GM12892 (cell line): ENCODE measurements at regions not wholly inside any gene's neighbourhood (a gene's known extent, or its start where the extent isn't known, plus 50 kb on each side); places are given as distances from the start of the nearest gene placed in this dataset.

Experiments used
- DNase-seq: peaks from one replicate; pipeline ENCODE4 v3.0.0; 2011; ENCODE audit not compliant: insufficient read length
- FAIRE-seq: peaks from 2 replicates; lab custom pipeline; 2011; peaks lifted over from hg19 to GRCh38; lab: Jason Lieb, UNC
- POLR2A ChIP-seq: IDR thresholded peaks from 2 replicates; pipeline ENCODE4 v1.6.1; 2011; ENCODE audit warnings: low read depth, low read length, control low read depth
- POLR2AphosphoS5 ChIP-seq: IDR thresholded peaks from 2 replicates; pipeline ENCODE4 v1.6.1; 2011; ENCODE audit warnings: low read depth, low read length, control low read depth
- TAF1 ChIP-seq: IDR thresholded peaks from 2 replicates; pipeline ENCODE4 v1.6.1; 2011; ENCODE audit warnings: low read depth, mild to moderate bottlenecking, control low read depth, low read length, borderline replicate concordance

DNA sequence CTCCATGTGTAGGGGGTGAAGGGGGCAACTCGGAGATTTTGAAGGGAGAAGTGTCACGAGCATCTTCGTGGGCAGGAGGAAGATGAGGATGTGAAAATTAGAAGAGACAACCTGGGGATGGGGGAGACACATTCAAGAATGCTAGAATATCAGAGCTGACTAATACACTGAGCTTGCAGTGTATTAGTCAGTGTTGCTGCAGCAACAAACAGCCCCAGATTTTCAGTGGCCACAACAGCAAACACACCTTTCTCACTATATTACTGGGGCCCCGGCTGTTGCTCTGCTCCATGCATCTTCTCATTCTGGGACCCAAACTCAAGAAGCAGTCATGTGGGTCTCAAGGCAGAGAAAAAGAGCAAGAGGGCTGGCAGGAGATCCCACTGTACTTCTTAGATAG is 74.8 kb upstream of the SIM2 start:
- no peak for DNase-seq
- no peak for TF ChIP-seq POLR2A
- TF ChIP-seq POLR2AphosphoS5 = no peak
- no peak for TF ChIP-seq TAF1
- no peak for FAIRE-seq

DNA sequence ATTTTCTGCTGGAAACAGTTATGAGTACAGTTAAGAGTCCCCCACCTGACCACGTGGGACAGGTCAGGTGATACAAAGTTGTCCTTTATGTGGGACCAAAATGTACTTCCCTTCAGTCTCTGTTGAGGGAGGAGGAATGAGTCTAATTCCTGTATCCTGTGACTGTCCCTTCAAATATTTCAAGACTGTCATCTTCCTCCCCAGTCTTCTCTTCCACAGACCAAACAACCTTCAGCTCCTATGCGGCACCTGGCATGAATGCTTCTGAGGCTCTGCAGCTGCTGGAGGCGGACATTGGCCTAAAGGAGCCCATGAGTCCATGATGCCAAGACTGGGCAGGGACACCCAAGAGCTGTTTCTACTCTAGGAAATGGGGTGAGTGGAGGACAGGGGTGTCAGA is 72.1 kb upstream of the SIM2 start:
- DNase-seq (no peak), FAIRE-seq (no peak)
- TF ChIP-seq TAF1 = no peak
- no peak for TF ChIP-seq POLR2A
- no peak for TF ChIP-seq POLR2AphosphoS5

DNA sequence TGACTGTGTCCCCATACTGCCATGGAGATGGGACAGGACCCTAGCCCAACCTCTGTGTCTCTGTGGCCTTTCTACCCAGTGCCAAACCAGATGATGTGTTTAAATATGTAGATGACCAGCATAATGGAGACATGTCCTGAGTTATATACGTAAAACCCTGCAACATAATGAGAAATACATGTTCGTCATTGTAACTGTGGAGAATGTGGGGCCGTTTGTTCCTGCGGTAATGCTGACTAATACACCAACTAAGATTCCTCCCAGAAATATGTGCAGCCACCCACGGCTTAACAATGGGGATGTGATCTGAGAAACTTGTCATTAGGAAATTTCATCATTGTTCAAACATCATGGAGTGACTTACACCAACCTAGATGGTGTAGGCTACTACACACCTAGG is 71.7 kb upstream of the SIM2 start:
- DNase-seq (no peak), FAIRE-seq (no peak)
- TF ChIP-seq TAF1 = no peak
- TF ChIP-seq POLR2AphosphoS5 = no peak
- no peak for TF ChIP-seq POLR2A

DNA sequence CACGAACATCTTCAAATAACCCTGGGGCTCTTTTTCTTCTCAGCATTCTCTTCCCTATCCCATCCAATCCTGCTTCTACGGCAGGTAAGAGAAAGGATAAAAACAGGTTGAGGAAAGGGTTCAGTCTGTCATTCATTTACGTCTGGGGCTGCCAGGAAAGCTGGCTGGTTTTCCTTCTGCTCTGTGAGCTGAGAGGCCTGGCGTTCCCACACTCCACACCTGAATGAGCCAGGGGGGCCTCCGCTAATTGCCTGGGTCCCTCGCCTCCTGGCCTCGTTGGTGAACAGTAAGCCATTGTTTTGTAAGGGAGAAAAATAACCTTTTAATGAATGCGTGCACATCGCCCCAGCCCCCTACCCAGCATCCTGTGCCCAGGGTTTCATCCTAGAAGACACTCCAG is 70.8 kb upstream of the SIM2 start:
- DNase-seq (no peak), FAIRE-seq (no peak)
- TF ChIP-seq POLR2AphosphoS5 (no peak), POLR2A (no peak), TAF1 (no peak)

- FAIRE-seq = no peak
Observed at GRCh38 chr21:36628761-36629460, 70.0 kb upstream of the SIM2 start.

GRCh38 chr21:36630485-36631206 is 68.3 kb upstream of the SIM2 start:
- DNase-seq (peak; percentile 47), FAIRE-seq (peak; percentile 78)
- no peak for TF ChIP-seq POLR2A
- TF ChIP-seq TAF1 = no peak
- TF ChIP-seq POLR2AphosphoS5 = no peak

More at GRCh38 chr21:36628761-36629460, 70.0 kb upstream of the SIM2 start:
- TF ChIP-seq TAF1 (no peak), POLR2A (no peak), POLR2AphosphoS5 (no peak)
- no peak for DNase-seq

GRCh38 chr21:36636016-36636415 is 62.9 kb upstream of the SIM2 start:
- DNase-seq = no peak
- FAIRE-seq = no peak
- no peak for TF ChIP-seq POLR2A
- TF ChIP-seq TAF1 = no peak
- TF ChIP-seq POLR2AphosphoS5 = no peak

DNA sequence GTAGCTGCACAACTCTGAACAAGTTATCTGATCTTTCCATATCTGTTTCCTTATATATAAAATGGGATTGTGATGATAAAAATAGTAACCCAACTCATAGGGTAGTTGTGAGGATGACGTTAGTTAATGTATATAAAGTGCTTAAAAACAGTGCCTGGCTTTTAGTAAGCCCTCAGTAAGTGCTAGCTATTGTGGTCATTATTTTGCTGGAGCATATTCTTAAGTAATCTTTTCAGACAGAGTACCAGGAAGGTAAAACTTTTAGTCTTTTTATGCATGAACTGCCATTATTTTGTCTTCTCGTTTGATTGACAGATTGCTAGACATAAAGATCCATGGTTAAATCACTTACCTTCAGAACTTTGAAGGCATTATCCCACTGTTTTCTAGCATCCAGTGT is 62.5 kb upstream of the SIM2 start:
- DNase-seq (no peak), FAIRE-seq (no peak)
- TF ChIP-seq POLR2A (no peak), TAF1 (no peak), POLR2AphosphoS5 (no peak)

DNA sequence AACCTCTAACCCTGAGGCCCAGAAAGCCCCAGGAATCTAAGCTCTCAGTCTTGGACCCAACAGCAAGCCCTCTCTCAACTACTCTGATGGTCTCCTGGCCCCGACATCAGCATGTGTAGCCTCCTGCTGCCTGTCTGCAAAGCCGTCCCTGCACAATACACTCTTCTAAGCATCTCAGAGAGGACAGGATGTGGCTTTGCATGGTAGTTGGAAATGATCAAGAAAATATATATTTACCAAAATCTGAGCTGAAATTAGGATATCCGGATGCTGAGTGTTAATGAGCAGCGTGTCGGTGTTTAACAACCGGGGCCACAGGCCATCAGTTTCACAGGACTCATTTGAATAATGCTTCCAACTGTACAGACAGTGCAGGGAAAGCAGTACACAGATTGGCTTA is 59.1 kb upstream of the SIM2 start:
- TF ChIP-seq POLR2AphosphoS5 = no peak
- TF ChIP-seq TAF1 = no peak
- TF ChIP-seq POLR2A = no peak
- no peak for DNase-seq
- FAIRE-seq = no peak

DNA sequence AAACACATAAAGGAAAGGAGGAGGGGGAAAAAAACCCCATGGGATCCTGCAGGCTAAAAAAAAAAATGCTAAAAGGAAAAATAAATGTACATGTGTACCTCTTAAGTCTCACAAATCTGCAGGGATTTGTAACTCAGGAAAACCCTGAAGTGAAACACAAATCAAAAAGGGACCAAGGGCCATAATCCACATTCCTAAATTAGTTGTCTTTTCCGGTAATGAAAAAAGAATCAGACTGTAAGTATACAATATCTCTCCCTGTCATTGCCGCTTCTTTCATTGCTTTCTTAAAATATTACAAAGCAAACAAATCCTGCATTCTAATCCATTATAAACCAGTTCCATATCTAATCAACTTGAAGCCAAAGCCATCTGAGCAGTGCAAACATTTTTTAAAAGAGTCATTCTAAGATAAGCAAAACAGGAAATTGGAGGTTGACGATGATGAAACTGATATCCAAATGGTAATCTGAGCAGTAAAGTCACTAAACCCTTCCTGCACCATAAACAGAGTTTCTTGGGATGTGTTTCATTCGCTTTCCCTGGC is 58.7 kb upstream of the SIM2 start:
- no peak for DNase-seq
- no peak for TF ChIP-seq POLR2AphosphoS5
- no peak for TF ChIP-seq POLR2A
- TF ChIP-seq TAF1 = no peak
- no peak for FAIRE-seq

DNA sequence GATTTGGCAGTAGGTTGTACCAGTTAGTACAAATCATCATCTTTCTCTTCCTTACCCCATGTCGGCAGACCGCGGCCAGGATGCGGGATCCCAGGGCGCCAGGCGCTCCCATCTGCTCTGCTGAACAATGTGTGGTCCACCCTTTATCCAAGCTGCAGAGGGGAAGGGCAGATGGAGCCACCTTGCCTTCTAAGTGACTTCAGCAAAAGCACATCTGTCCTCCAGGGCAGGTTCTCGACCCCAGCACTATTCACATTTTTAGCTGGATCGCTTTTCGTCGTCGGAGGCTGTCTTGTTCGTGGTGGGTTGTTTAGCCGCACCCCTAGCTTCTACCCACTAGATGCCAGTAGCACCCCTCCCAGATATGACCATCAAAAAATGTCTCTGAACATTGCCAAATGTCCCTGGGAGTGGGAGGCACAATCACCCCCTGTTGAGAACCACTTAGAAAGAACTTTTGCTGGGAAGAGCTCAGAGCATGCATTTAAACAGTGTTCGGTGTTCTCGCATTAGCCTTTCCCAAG is 58.1 kb upstream of the SIM2 start:
- DNase-seq = no peak
- TF ChIP-seq POLR2A = no peak
- TF ChIP-seq TAF1 = no peak
- no peak for TF ChIP-seq POLR2AphosphoS5
- no peak for FAIRE-seq

- TF ChIP-seq POLR2A = no peak
- TF ChIP-seq TAF1 = no peak
- TF ChIP-seq POLR2AphosphoS5 = no peak
- DNase-seq (no peak), FAIRE-seq (no peak)
Observed at GRCh38 chr21:36641346-36641745, 57.6 kb upstream of the SIM2 start.

DNA sequence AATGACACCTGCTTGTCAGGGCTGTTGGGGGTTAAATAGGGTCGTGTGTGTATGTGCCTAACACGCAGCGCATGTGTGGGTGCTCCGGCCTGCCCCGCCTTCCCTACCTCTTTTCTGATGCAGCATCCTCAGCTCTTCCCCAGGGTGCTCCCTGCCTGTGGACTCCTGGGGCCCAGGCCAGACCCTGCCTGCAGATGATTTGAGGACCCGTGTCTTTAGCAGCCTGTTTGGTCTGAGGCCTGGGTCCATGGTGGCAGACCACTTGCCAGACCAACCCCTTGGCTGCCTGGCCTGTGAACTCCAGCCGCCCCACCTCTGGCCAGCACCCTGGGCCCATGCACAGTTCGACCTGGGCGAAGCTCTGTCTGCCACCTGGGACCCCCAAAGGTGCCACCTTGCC is 57.0 kb upstream of the SIM2 start:
- DNase-seq = no peak
- no peak for FAIRE-seq
- no peak for TF ChIP-seq POLR2A
- no peak for TF ChIP-seq TAF1

GRCh38 chr21:36642777-36643176 is 56.1 kb upstream of the SIM2 start:
- FAIRE-seq (no peak), DNase-seq (no peak)
- TF ChIP-seq POLR2AphosphoS5 = no peak
- no peak for TF ChIP-seq TAF1
- TF ChIP-seq POLR2A = no peak
